CD8-positive, alpha-beta memory T cell (primary cell): ENCODE measurements at regions not wholly inside any gene's neighbourhood (a gene's known extent, or its start where the extent isn't known, plus 50 kb on each side); places are given as distances from the start of the nearest gene placed in this dataset.

ENCODE experiments used
- CTCF ChIA-PET: fragments of 350-600 bp; sonication (Branson Sonifier 250); formaldehyde crosslinking; loops from one replicate; lab custom pipeline; 2021; ENCODE audit warnings: antibody characterized with exemption; lab: Charles Lee
- POLR2A ChIA-PET: fragments of 350-600 bp; sonication (Branson Sonifier 250); formaldehyde crosslinking; loops from one replicate; lab custom pipeline; 2021; ENCODE audit warnings: antibody characterized with exemption; lab: Charles Lee
- DNase-seq, 5 donors: peaks; one replicate each; pipeline versions ENCODE4 v3.0.0 to v3.0.0-alpha.2; 2020 to 2022; ENCODE audit warnings: mixed read lengths in 1 of 5
- H3K27ac ChIP-seq: one replicate; pipeline ENCODE4 v1.7.0; 2013; ENCODE audit warnings: low read depth, mild to moderate bottlenecking, low read length, moderate library complexity
- H3K27me3 ChIP-seq: 2 replicates; pipeline ENCODE4 v1.7.0; 2013; ENCODE audit warnings: low read length, mild to moderate bottlenecking; ENCODE audit not compliant: insufficient read depth, poor library complexity, severe bottlenecking
- H3K36me3 ChIP-seq: 2 replicates; pipeline ENCODE4 v1.7.0; 2013; ENCODE audit warnings: mild to moderate bottlenecking, low read length, moderate library complexity; ENCODE audit not compliant: insufficient read depth
- H3K4me1 ChIP-seq: 2 replicates; pipeline ENCODE4 v1.7.0; 2013; ENCODE audit warnings: mild to moderate bottlenecking, low read length, moderate library complexity; ENCODE audit not compliant: insufficient read depth
- H3K4me3 ChIP-seq: 2 replicates; pipeline ENCODE4 v1.7.0; 2013; ENCODE audit warnings: mild to moderate bottlenecking, low read length
- H3K9me3 ChIP-seq: 2 replicates; pipeline ENCODE4 v1.7.0; 2013; ENCODE audit warnings: mild to moderate bottlenecking, low read length
- H3K27ac Mint-ChIP-seq, 8 donors: one replicate each; pipeline ENCODE4 v1.8.0; 2020 to 2021; ENCODE audit warnings: mixed read lengths in 8 of 8, mild to moderate bottlenecking in 6 of 8, inconsistent platforms in 3 of 8, moderate library complexity in 3 of 8
- H3K27me3 Mint-ChIP-seq, 2 donors: one replicate each; pipeline ENCODE4 v1.8.0; 2020 to 2021; ENCODE audit warnings: mixed read lengths in 2 of 2, mild to moderate bottlenecking in 1 of 2, moderate library complexity in 1 of 2
- H3K36me3 Mint-ChIP-seq, 3 donors: one replicate each; pipeline ENCODE4 v1.8.0; 2020 to 2021; ENCODE audit warnings: mixed read lengths in 3 of 3, inconsistent platforms in 1 of 3, mild to moderate bottlenecking in 1 of 3
- H3K4me1 Mint-ChIP-seq, 3 donors: one replicate each; pipeline ENCODE4 v1.8.0; 2020 to 2021; ENCODE audit warnings: mixed read lengths in 3 of 3, inconsistent platforms in 1 of 3, mild to moderate bottlenecking in 1 of 3
- H3K4me3 Mint-ChIP-seq, 7 donors: one replicate each; pipeline ENCODE4 v1.8.0; 2020 to 2021; ENCODE audit warnings: mixed read lengths in 7 of 7, mild to moderate bottlenecking in 6 of 7, moderate library complexity in 4 of 7, inconsistent platforms in 2 of 7
- H3K9me3 Mint-ChIP-seq, 5 donors: one replicate each; pipeline ENCODE4 v1.8.0; 2020 to 2022; ENCODE audit warnings: mixed read lengths in 5 of 5, mild to moderate bottlenecking in 3 of 5, moderate library complexity in 2 of 5, inconsistent platforms in 1 of 5

DNA sequence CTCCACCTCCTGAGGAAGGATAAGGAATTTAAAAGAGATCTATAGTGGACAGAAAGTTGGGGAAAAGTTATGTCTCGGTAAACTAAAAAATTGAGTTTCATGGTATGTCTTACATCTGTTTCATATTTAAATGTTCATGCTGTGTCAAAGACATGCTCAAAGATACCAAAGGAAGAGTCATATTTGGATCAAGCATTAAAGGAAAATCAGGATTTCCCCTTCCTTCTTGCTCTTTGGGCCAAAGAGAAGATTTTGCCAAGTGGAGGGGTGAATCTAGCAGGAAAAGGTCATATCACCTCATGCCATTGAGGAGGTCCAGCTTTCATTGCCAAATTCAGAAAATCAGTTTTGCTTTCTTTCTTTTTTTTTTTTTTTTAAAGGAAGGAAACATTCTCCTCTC lies 192.4 kb downstream of the OGFRL1 start:
- Histone ChIP-seq H3K27me3 (no peaks in the 10 kb centered on the region), H3K36me3 (no peaks in the 10 kb centered on the region), H3K4me3 (no peak overlapping the region), H3K4me1 (no peaks in the 10 kb centered on the region), H3K27ac (no peak overlapping the region), H3K9me3 (no peaks in the 10 kb centered on the region)
- no peak for DNase-seq
- Mint-ChIP-seq H3K27me3 (peaks cover 0 to 1% of the 10 kb centered on the region in 2 donors), H3K9me3 (peaks cover 0 to 2% (median 0%) of the 10 kb centered on the region in 5 donors), H3K4me3 (no peak overlapping the region), H3K36me3 (no peaks in the 10 kb centered on the region), H3K27ac (no peak overlapping the region), H3K4me1 (no peaks in the 10 kb centered on the region)
- CTCF ChIA-PET = no interaction called here
- POLR2A ChIA-PET = no interaction called here

DNA sequence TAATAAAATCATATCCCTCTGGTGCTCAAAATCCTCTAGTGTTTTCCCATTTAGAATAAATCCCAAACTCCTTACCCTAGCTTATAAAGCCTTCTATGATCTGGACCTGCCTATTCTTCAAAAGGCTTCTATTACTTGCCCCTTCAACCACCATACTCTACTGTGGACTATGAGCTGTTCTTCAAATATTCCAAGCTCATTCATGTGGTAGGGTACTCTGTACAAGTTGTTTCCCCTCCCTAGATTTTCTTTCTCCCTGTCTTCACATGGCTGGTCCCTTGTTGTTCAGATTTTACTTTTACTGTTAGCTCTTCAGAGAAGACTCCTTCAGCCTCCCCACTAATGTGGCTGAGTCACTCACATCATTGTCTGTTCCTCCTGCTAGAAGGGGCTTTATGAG lies 193.2 kb downstream of the OGFRL1 start:
- Histone ChIP-seq H3K27me3 (no peaks in the 10 kb centered on the region), H3K4me1 (no peaks in the 10 kb centered on the region), H3K4me3 (no peak overlapping the region), H3K27ac (no peak overlapping the region), H3K36me3 (no peaks in the 10 kb centered on the region), H3K9me3 (no peaks in the 10 kb centered on the region)
- H3K27ac Mint-ChIP-seq = no peak overlapping the region
- H3K4me3 Mint-ChIP-seq = no peak overlapping the region
- H3K27me3 Mint-ChIP-seq = peaks cover 0 to 1% of the 10 kb centered on the region in 2 donors
- H3K9me3 Mint-ChIP-seq = peaks cover 0 to 2% (median 0%) of the 10 kb centered on the region in 5 donors
- no peaks in the 10 kb centered on the region for H3K36me3 Mint-ChIP-seq
- ChIA-PET CTCF (no interaction called here), POLR2A (no interaction called here)
- no peak for DNase-seq
- no peaks in the 10 kb centered on the region for H3K4me1 Mint-ChIP-seq

GRCh38 chr6:71482742-71483141 lies 194.1 kb downstream of the OGFRL1 start:
- H3K4me3 Mint-ChIP-seq = no peak overlapping the region
- Histone ChIP-seq H3K4me3 (no peak overlapping the region), H3K27ac (no peak overlapping the region), H3K36me3 (no peaks in the 10 kb centered on the region), H3K4me1 (no peaks in the 10 kb centered on the region), H3K27me3 (no peaks in the 10 kb centered on the region), H3K9me3 (no peaks in the 10 kb centered on the region)
- ChIA-PET CTCF (no interaction called here), POLR2A (no interaction called here)
- H3K27ac Mint-ChIP-seq = no peak overlapping the region
- H3K36me3 Mint-ChIP-seq = no peaks in the 10 kb centered on the region
- peaks cover 0 to 2% of the 10 kb centered on the region in 2 donors for H3K27me3 Mint-ChIP-seq
- no peaks in the 10 kb centered on the region for H3K4me1 Mint-ChIP-seq
- no peak for DNase-seq
- H3K9me3 Mint-ChIP-seq = peaks cover 0 to 2% (median 0%) of the 10 kb centered on the region in 5 donors

DNA sequence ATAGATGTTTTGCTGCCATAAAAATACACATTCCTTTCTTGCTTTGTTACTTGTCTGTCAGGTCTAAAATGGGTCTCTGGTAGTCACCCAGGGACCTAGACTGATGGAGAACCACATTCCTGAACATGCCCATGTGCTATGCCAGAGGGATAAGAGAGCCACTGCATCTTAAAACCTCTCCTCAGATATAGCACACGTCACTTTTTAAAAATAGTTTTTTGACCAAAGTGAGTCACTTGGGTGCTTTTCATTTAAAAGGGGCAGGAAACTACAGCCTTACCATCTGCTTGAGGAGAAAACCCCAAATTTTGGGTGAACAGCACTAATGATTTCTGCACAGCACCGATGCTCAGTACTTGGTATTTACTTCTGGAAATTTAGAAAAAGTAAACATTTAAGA lies 197.8 kb downstream of the OGFRL1 start:
- Histone ChIP-seq H3K4me3 (no peak overlapping the region), H3K36me3 (no peaks in the 10 kb centered on the region), H3K27me3 (no peaks in the 10 kb centered on the region), H3K4me1 (no peaks in the 10 kb centered on the region), H3K27ac (no peak overlapping the region), H3K9me3 (no peaks in the 10 kb centered on the region)
- no peaks in the 10 kb centered on the region for H3K4me1 Mint-ChIP-seq
- peaks cover 0 to 2% of the 10 kb centered on the region in 2 donors for H3K27me3 Mint-ChIP-seq
- DNase-seq = no peak
- ChIA-PET POLR2A (no interaction called here), CTCF (no interaction called here)
- H3K9me3 Mint-ChIP-seq = peaks cover 0 to 5% (median 0%) of the 10 kb centered on the region in 5 donors
- H3K27ac Mint-ChIP-seq = no peak overlapping the region
- H3K36me3 Mint-ChIP-seq = no peaks in the 10 kb centered on the region
- H3K4me3 Mint-ChIP-seq = no peak overlapping the region

DNA sequence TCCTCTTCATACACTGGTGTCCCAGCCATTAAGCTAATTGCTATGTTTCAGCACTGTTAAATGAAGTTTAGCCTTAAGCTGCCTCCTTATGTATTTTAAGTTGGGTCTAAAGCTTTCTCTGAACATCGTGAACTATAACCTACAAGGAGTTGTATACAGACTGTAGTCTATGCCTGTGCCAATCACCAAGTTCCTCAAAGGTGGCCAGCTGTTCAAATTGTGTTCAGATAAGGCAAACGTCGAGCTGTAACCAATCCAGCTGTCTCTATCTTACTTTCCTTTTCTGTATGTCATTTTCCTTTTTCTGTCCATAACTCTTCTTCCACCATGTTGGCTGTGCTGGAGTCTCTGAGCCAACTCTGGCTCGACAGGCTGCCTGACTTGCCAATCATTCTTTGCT lies 199.6 kb downstream of the OGFRL1 start:
- no peaks in the 10 kb centered on the region for H3K9me3 ChIP-seq
- H3K9me3 Mint-ChIP-seq = peaks cover 0 to 3% (median 0%) of the 10 kb centered on the region in 5 donors
- H3K4me1 ChIP-seq = no peaks in the 10 kb centered on the region
- POLR2A ChIA-PET = no interaction called here
- H3K27ac ChIP-seq = no peak overlapping the region
- DNase-seq = no peak
- H3K36me3 Mint-ChIP-seq = no peaks in the 10 kb centered on the region
- no peaks in the 10 kb centered on the region for H3K36me3 ChIP-seq
- H3K27me3 ChIP-seq = no peaks in the 10 kb centered on the region
- H3K27me3 Mint-ChIP-seq = peaks cover 0 to 2% of the 10 kb centered on the region in 2 donors
- H3K4me1 Mint-ChIP-seq = no peaks in the 10 kb centered on the region
- H3K4me3 ChIP-seq = no peak overlapping the region
- CTCF ChIA-PET = no interaction called here
- H3K27ac Mint-ChIP-seq = no peak overlapping the region
- H3K4me3 Mint-ChIP-seq = no peak overlapping the region

DNA sequence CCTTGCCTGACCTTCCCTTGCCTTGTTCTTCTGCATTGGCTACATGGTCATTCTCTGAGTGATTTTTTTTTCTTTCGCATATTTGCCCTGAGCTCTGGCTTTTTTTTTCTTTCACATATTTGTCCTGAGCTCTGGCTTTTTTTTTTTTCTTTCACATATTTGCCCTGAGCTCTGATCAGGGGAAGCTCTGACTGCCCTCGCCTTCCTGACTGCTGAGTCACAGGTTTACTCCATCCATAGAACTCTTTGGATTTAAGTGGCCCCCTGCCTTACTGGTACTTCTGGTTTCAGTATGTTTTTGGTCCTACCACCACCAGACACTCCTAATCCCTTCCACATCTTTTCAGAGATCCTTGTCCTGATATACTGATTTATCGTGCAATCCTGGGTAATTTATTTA lies 201.1 kb downstream of the OGFRL1 start:
- DNase-seq = no peak
- H3K4me3 Mint-ChIP-seq = no peak overlapping the region
- no peaks in the 10 kb centered on the region for H3K9me3 ChIP-seq
- H3K4me1 ChIP-seq = no peaks in the 10 kb centered on the region
- H3K4me3 ChIP-seq = no peak overlapping the region
- no peaks in the 10 kb centered on the region for H3K36me3 Mint-ChIP-seq
- ChIA-PET POLR2A (no interaction called here), CTCF (no interaction called here)
- H3K27ac ChIP-seq = no peak overlapping the region
- no peaks in the 10 kb centered on the region for H3K27me3 ChIP-seq
- H3K9me3 Mint-ChIP-seq = peaks cover 0 to 3% (median 0%) of the 10 kb centered on the region in 5 donors
- no peaks in the 10 kb centered on the region for H3K36me3 ChIP-seq
- peaks cover 0 to 2% of the 10 kb centered on the region in 2 donors for H3K27me3 Mint-ChIP-seq
- no peaks in the 10 kb centered on the region for H3K4me1 Mint-ChIP-seq
- no peak overlapping the region for H3K27ac Mint-ChIP-seq

DNA sequence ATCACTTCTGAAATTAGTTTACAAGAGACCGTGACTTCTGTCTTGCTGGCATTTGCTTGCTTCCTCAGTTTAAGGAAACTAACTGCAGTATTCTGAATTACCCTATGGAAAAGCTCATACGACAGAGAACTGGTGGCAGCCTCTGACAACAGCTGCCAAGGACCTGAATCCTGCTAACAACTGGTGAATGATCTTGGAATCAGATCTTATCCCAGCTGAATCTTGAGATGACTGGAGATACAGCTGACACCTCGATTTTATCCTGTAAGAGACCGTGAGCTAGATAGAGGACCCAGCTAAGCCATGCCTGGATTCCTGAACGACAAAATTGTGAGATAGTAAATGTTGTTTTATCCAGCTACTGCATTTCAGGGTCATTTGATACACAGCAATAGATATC lies 202.3 kb downstream of the OGFRL1 start:
- no peaks in the 10 kb centered on the region for H3K4me1 ChIP-seq
- no peaks in the 10 kb centered on the region for H3K36me3 ChIP-seq
- DNase-seq = no peak
- CTCF ChIA-PET = no interaction called here
- Mint-ChIP-seq H3K4me3 (no peak overlapping the region), H3K4me1 (peaks cover under 1 to 1% (median 1%) of the 10 kb centered on the region in 3 donors), H3K36me3 (no peaks in the 10 kb centered on the region), H3K27me3 (peaks cover 0 to 1% of the 10 kb centered on the region in 2 donors), H3K27ac (no peak overlapping the region), H3K9me3 (peaks cover 0 to 3% (median 0%) of the 10 kb centered on the region in 5 donors)
- H3K27ac ChIP-seq = no peak overlapping the region
- H3K4me3 ChIP-seq = no peak overlapping the region
- POLR2A ChIA-PET = no interaction called here
- H3K9me3 ChIP-seq = no peaks in the 10 kb centered on the region
- H3K27me3 ChIP-seq = no peaks in the 10 kb centered on the region

DNA sequence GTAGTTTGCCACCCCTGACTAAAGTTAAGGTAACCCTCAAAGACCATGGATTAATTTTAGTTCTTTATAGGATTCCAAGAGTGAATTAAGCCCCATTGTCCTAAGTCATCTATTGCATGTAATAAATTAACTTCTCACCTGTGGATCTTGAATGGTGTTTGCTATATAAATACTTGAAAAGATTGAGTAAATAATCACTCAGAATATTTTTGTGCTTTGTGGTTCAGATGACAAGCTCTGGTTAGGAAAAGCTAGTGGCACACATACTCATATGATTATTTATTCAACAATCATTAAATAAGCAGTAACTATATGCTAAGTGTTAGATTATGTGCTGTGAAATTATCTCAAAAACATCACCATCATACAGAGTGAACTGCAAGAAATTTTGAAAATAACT lies 203.2 kb downstream of the OGFRL1 start:
- Histone ChIP-seq H3K27me3 (no peaks in the 10 kb centered on the region), H3K4me3 (no peak overlapping the region), H3K27ac (no peak overlapping the region), H3K4me1 (no peaks in the 10 kb centered on the region), H3K9me3 (no peaks in the 10 kb centered on the region), H3K36me3 (no peaks in the 10 kb centered on the region)
- no peak for DNase-seq
- Mint-ChIP-seq H3K9me3 (peaks cover 0 to 3% (median 0%) of the 10 kb centered on the region in 5 donors), H3K27ac (no peak overlapping the region), H3K27me3 (peaks cover 0 to 1% of the 10 kb centered on the region in 2 donors), H3K36me3 (no peaks in the 10 kb centered on the region), H3K4me1 (peaks cover 10 to 11% (median 11%) of the 10 kb centered on the region in 3 donors), H3K4me3 (no peak overlapping the region)
- ChIA-PET CTCF (no interaction called here), POLR2A (no interaction called here)

GRCh38 chr6:71492668-71493067 lies 204.1 kb downstream of the OGFRL1 start:
- no peak for DNase-seq
- H3K9me3 Mint-ChIP-seq = peaks cover 0 to 3% (median 0%) of the 10 kb centered on the region in 5 donors
- peaks cover 10 to 11% (median 11%) of the 10 kb centered on the region in 3 donors for H3K4me1 Mint-ChIP-seq
- no peaks in the 10 kb centered on the region for H3K27me3 ChIP-seq
- no peaks in the 10 kb centered on the region for H3K36me3 Mint-ChIP-seq
- no peak overlapping the region for H3K4me3 ChIP-seq
- H3K27ac ChIP-seq = no peak overlapping the region
- POLR2A ChIA-PET = no interaction called here
- no peak overlapping the region for H3K27ac Mint-ChIP-seq
- no peak overlapping the region for H3K4me3 Mint-ChIP-seq
- H3K27me3 Mint-ChIP-seq = no peaks in the 10 kb centered on the region
- no peaks in the 10 kb centered on the region for H3K36me3 ChIP-seq
- H3K4me1 ChIP-seq = no peaks in the 10 kb centered on the region
- H3K9me3 ChIP-seq = no peaks in the 10 kb centered on the region
- CTCF ChIA-PET = no interaction called here
